ENCODE measurements at regions not wholly inside any gene's neighbourhood (a gene's known extent, or its start where the extent isn't known, plus 50 kb on each side); places are given as distances from the start of the nearest gene placed in this dataset.

GRCh38 chr11:119794141-119794665 is 65.2 kb upstream of the NECTIN1 start:
- TF ChIP-seq FOS (IDR thresholded peaks at IDR 0.05; ENCODE audit: low read depth, low read length) (no peak), POLR2A (IDR thresholded peaks at IDR 0.05; ENCODE audit: low read depth, low read length) (no peak), BHLHE40 (IDR thresholded peaks at IDR 0.05; ENCODE audit: low read depth, low read length) (no peak), MAZ (IDR thresholded peaks at IDR 0.05; ENCODE audit: borderline replicate concordance, low read depth, low read length) (no peak), CEBPB (IDR thresholded peaks at IDR 0.05; ENCODE audit: low read depth, low read length) (no peak), USF2 (IDR thresholded peaks at IDR 0.05; ENCODE audit: low read depth, low read length) (no peak), ELK1 (IDR thresholded peaks at IDR 0.05; ENCODE audit: borderline replicate concordance, low read depth, low read length) (no peak), MXI1 (IDR thresholded peaks at IDR 0.05; ENCODE audit: borderline replicate concordance, low read depth, low read length) (no peak), RCOR1 (IDR thresholded peaks at IDR 0.05; ENCODE audit: insufficient replicate concordance, low read length) (no peak), CTCF (conservative IDR thresholded peaks at IDR 0.05; ENCODE audit: low read depth, low read length) (no peak), RAD21 (IDR thresholded peaks at IDR 0.05; ENCODE audit: low read length) (no peak), NFE2L2 (IDR thresholded peaks at IDR 0.05; ENCODE audit: low read depth, low read length) (no peak), CHD1 (IDR thresholded peaks at IDR 0.05; ENCODE audit: low read depth, low read length) (no peak), RFX5 (IDR thresholded peaks at IDR 0.05; ENCODE audit: low read depth, low read length) (no peak), MAFK (IDR thresholded peaks at IDR 0.05; ENCODE audit: low read depth, low read length) (no peak), SMC3 (IDR thresholded peaks at IDR 0.05; ENCODE audit: low read depth, low read length) (no peak)
- ATAC-seq (ENCODE audit: low read depth) (no peak), DNase-seq (no peak)
- Histone ChIP-seq H2BK5ac (ENCODE audit: low read depth, low read length, poor library complexity, severe bottlenecking) (no peak overlapping the region), H4K8ac (ENCODE audit: low read depth in 2 of 2, low read length in 2 of 2) (no peak overlapping the region), H3K4me3 (ENCODE audit: insufficient read depth, low read depth, low read length) (no peak overlapping the region), H3K9me3 (ENCODE audit: control insufficient read depth, insufficient read depth, low read length) (no peaks in the 10 kb centered on the region), H4K20me1 (ENCODE audit: insufficient read depth, low read length) (no peaks in the 10 kb centered on the region), H4K5ac (ENCODE audit: low read depth, low read length) (no peak overlapping the region), H3K23ac (ENCODE audit: low read depth, low read length) (no peak overlapping the region), H2BK120ac (ENCODE audit: low read depth, low read length) (no peak overlapping the region), H3K27me3 (ENCODE audit: control insufficient read depth, insufficient read depth, low read length) (peaks cover 23% of the 10 kb centered on the region), H3K9me1 (ENCODE audit: insufficient read depth, low read length) (no peaks in the 10 kb centered on the region), H2AFZ (replicated peaks; ENCODE audit: low read length, poor library complexity) (no peak overlapping the region), H3K79me1 (ENCODE audit: low read depth in 1 of 2, low read length in 2 of 2) (no peaks in the 10 kb centered on the region), H2AK5ac (ENCODE audit: low read depth, low read length) (no peak overlapping the region), H4K91ac (ENCODE audit: insufficient read depth, low read depth, low read length) (no peak overlapping the region), H3K56ac (ENCODE audit: extremely low read depth, insufficient read depth, low read length) (no peak overlapping the region), H2BK20ac (ENCODE audit: low read depth, low read length) (no peak overlapping the region), H3K36me3 (ENCODE audit: control insufficient read depth, insufficient read depth, low read length) (no peaks in the 10 kb centered on the region), H3K4me2 (ENCODE audit: low read depth, low read length) (no peak overlapping the region), H3K4me1 (ENCODE audit: control insufficient read depth, insufficient read depth, low read length) (no peaks in the 10 kb centered on the region), H3K9ac (ENCODE audit: low read depth, low read length) (no peak overlapping the region), H3K14ac (replicated peaks; ENCODE audit: low read depth, low read length) (no peak overlapping the region), H3K4ac (ENCODE audit: low read depth, low read length) (no peak overlapping the region), H3K27ac (ENCODE audit: insufficient read depth, low read length) (no peak overlapping the region), H2BK15ac (ENCODE audit: low read depth, low read length) (no peak overlapping the region), H2AK9ac (replicated peaks; ENCODE audit: low read depth, low read length, poor library complexity) (no peak overlapping the region), H3K18ac (ENCODE audit: low read depth, low read length) (no peak overlapping the region)
- no TSS peak for BruUV-seq (replicated peaks)
- dilution Hi-C loops (cut with HindIII; ENCODE audit: low sequenced_read_pairs, unreplicated experiment), result no loop called here
- ChIA-PET CTCF (no interaction called here), POLR2A (ENCODE audit: unreplicated experiment) (no interaction called here)
- intact Hi-C loops (cut with micrococcal nuclease), result no loop called here
- in situ Hi-C loops (cut with MboI; ENCODE audit: low sequenced_read_pairs), result no loop called here
- WGBS, 2 experiments (ENCODE audit: extremely low coverage in 2 of 2, insufficient read length in 1 of 2), result 64% methylated on average over 6 of the region's 17 CpGs; no CpG with 5 or more reads in 1 of the 2 experiments

Data from IMR-90 (cell line).